Activated naive CD8-positive, alpha-beta T cell (primary cell): ENCODE measurements at regions not wholly inside any gene's neighbourhood (a gene's known extent, or its start where the extent isn't known, plus 50 kb on each side); places are given as distances from the start of the nearest gene placed in this dataset.

Experiments used
- H3K27ac Mint-ChIP-seq: one replicate; pipeline ENCODE4 v1.8.0; 2021; ENCODE audit warnings: mixed read lengths
- H3K27me3 Mint-ChIP-seq: one replicate; pipeline ENCODE4 v1.8.0; 2021; ENCODE audit warnings: mixed read lengths
- H3K36me3 Mint-ChIP-seq: one replicate; pipeline ENCODE4 v1.8.0; 2021; ENCODE audit warnings: mixed read lengths
- H3K4me1 Mint-ChIP-seq: one replicate; pipeline ENCODE4 v1.8.0; 2021; ENCODE audit warnings: low read depth, mixed read lengths
- H3K4me3 Mint-ChIP-seq: one replicate; pipeline ENCODE4 v1.8.0; 2021; ENCODE audit warnings: mild to moderate bottlenecking, mixed read lengths
- H3K9me3 Mint-ChIP-seq: one replicate; pipeline ENCODE4 v1.8.0; 2021; ENCODE audit warnings: low read depth, mixed read lengths

DNA sequence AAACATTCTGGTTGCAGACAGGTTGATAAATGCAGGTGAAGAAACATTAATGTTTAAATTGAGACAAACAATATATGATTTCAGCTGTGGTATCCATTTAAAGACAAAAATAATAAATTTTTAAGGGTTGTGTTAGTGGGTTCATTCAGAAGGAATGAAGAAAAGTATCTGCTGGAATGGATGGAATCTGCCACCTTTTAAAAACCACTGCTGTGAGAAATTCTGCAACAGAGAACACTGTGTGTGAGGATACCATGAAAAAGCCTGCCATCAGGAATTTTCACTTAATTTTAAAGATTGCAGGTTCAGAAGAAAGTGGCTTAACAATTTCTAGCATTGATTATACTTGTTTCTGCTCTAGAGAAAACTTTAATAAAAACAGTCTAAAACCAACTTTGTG is 184.6 kb upstream of the SOX5 start:
- Mint-ChIP-seq H3K36me3 (no peaks in the 10 kb centered on the region), H3K4me3 (no peak overlapping the region), H3K9me3 (no peaks in the 10 kb centered on the region), H3K4me1 (no peaks in the 10 kb centered on the region), H3K27me3 (no peaks in the 10 kb centered on the region), H3K27ac (no peak overlapping the region)

DNA sequence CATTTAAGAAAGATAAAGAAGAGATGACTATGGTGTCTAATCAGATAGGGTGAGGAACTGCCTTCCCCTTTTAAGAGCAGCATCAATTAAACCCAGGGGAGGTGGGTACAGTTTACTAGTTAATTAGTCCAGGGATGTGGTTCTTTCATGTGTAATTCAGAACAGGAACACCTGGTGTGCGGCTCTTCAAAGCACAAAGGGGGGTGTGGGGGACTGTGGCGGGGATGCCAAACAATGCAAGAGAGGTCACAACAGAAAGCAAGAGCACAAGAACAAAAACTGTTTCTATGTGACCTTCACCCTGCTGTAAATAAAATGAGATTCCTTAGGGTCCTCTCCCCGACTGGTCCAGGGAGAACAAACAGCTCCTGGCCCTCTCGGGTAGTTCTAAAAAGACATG is 183.9 kb upstream of the SOX5 start:
- Mint-ChIP-seq H3K36me3 (no peaks in the 10 kb centered on the region), H3K27me3 (no peaks in the 10 kb centered on the region), H3K9me3 (peaks cover 1% of the 10 kb centered on the region), H3K4me1 (no peaks in the 10 kb centered on the region), H3K4me3 (no peak overlapping the region), H3K27ac (no peak overlapping the region)

DNA sequence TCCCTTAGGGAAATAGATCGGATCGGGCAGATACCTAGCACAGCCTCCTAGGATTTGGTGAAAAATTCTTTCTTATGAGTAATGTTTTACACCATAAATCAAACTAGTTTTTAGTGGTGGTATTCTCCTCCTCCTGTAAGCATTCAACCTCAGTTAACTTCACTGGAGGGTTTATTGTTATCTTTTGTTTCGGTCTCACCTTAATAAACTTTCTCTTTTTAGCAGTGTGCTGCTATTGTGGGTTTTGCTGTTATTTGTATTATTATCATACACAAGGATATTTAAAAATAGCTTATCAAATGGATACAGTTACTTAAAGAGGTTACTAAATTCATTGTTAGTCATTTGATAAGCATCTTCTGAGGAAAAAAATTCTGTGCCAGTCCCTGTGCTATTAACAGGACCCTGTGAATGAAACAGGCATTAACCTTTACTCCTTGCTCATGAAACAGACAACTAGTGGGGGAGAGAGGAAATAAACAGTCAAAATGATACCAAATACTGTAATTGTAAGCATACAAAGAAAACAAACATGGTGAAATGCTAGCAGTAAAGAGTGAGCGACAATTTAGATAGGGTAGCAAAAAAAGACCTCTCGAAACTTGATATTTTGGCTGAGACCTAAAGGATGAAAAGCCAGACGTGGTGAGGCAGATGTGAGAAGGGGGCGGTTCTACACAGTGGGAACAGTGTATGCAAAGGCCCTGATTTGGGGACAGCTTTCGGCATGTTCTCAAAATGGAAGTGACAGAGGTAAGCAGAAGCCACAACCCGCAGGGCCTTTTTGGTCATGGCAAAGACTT is 178.7 kb upstream of the SOX5 start:
- no peak overlapping the region for H3K27ac Mint-ChIP-seq
- no peak overlapping the region for H3K4me3 Mint-ChIP-seq
- no peaks in the 10 kb centered on the region for H3K27me3 Mint-ChIP-seq
- no peaks in the 10 kb centered on the region for H3K36me3 Mint-ChIP-seq
- H3K9me3 Mint-ChIP-seq, result peaks cover 4% of the 10 kb centered on the region
- no peaks in the 10 kb centered on the region for H3K4me1 Mint-ChIP-seq

GRCh38 chr12:24125280-24125679 is 175.8 kb upstream of the SOX5 start:
- Mint-ChIP-seq H3K9me3 (peaks cover 13% of the 10 kb centered on the region), H3K4me3 (no peak overlapping the region), H3K27ac (no peak overlapping the region), H3K27me3 (no peaks in the 10 kb centered on the region), H3K4me1 (no peaks in the 10 kb centered on the region), H3K36me3 (no peaks in the 10 kb centered on the region)

GRCh38 chr12:24121911-24122310 is 172.4 kb upstream of the SOX5 start:
- H3K27me3 Mint-ChIP-seq, result no peaks in the 10 kb centered on the region
- H3K9me3 Mint-ChIP-seq, result peaks cover 11% of the 10 kb centered on the region
- H3K4me3 Mint-ChIP-seq, result no peak overlapping the region
- H3K4me1 Mint-ChIP-seq, result no peaks in the 10 kb centered on the region
- no peaks in the 10 kb centered on the region for H3K36me3 Mint-ChIP-seq
- H3K27ac Mint-ChIP-seq, result no peak overlapping the region

GRCh38 chr12:24118668-24119067 is 169.2 kb upstream of the SOX5 start:
- no peak overlapping the region for H3K4me3 Mint-ChIP-seq
- no peaks in the 10 kb centered on the region for H3K36me3 Mint-ChIP-seq
- no peaks in the 10 kb centered on the region for H3K27me3 Mint-ChIP-seq
- H3K27ac Mint-ChIP-seq, result no peak overlapping the region
- peaks cover 11% of the 10 kb centered on the region for H3K9me3 Mint-ChIP-seq
- H3K4me1 Mint-ChIP-seq, result no peaks in the 10 kb centered on the region

DNA sequence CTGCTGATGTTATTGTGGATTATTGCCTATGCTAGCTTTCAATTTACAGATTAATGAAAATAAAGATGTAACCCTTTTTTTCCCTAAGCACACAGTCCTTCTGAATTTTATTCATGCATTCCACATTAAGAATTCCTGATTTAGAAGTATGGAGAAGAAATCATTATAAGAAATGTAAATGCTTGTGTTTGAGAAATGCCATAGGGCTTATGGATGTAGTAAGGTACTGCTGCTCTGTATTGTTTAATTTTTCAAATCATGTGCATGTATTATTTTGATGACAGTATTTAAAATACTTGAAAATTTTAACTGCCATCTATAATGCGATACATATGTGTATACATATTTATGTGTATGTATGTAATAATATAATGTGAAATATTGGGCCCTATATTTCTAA is 167.1 kb upstream of the SOX5 start:
- Mint-ChIP-seq H3K4me3 (no peak overlapping the region), H3K36me3 (no peaks in the 10 kb centered on the region), H3K4me1 (no peaks in the 10 kb centered on the region), H3K9me3 (peaks cover 11% of the 10 kb centered on the region), H3K27ac (no peak overlapping the region), H3K27me3 (no peaks in the 10 kb centered on the region)

- Mint-ChIP-seq H3K4me1 (no peaks in the 10 kb centered on the region), H3K27me3 (no peaks in the 10 kb centered on the region), H3K36me3 (no peaks in the 10 kb centered on the region), H3K4me3 (no peak overlapping the region), H3K27ac (no peak overlapping the region), H3K9me3 (no peaks in the 10 kb centered on the region)
These were observed 164.2 kb upstream of the SOX5 start for GRCh38 chr12:24113701-24114100.

GRCh38 chr12:24111616-24112015 is 162.1 kb upstream of the SOX5 start:
- Mint-ChIP-seq H3K27ac (no peak overlapping the region), H3K4me1 (no peaks in the 10 kb centered on the region), H3K4me3 (no peak overlapping the region), H3K27me3 (no peaks in the 10 kb centered on the region), H3K36me3 (no peaks in the 10 kb centered on the region), H3K9me3 (no peaks in the 10 kb centered on the region)

- H3K9me3 Mint-ChIP-seq, result no peaks in the 10 kb centered on the region
- H3K4me3 Mint-ChIP-seq, result no peak overlapping the region
- no peaks in the 10 kb centered on the region for H3K4me1 Mint-ChIP-seq
- H3K27ac Mint-ChIP-seq, result no peak overlapping the region
- no peaks in the 10 kb centered on the region for H3K36me3 Mint-ChIP-seq
- no peaks in the 10 kb centered on the region for H3K27me3 Mint-ChIP-seq
These were observed 161.6 kb upstream of the SOX5 start for GRCh38 chr12:24111086-24111485.

DNA sequence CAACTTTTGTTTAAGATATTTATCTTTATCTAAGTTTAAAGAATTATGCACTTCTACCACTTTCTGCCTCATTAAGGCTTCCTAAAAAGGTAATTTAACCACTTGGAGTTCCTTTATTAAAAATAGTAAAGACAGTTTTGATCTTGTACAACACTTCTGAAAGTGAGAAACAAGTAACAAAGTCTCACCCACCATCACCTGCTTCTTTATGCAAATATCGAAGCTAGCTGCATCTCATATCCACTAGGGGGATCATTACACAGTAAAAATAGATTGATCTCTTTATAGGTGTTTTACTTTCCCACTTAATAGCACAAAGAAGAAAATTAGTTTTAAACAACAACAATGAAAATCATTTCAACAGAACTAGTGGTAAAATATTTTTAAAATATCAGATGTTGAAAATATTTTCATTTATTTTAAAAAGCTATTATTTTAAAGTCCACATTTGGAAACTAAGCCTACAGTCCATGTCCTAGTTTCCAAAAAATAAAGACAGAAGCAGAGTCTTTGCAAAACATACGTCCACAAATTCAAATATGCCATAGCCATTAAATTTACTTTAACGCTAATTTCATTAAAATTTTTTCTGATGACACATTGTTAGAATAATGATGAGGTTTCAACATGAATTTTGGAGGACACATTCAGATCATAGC is 160.0 kb upstream of the SOX5 start:
- H3K27ac Mint-ChIP-seq, result no peak overlapping the region
- H3K9me3 Mint-ChIP-seq, result no peaks in the 10 kb centered on the region
- H3K27me3 Mint-ChIP-seq, result no peaks in the 10 kb centered on the region
- H3K36me3 Mint-ChIP-seq, result no peaks in the 10 kb centered on the region
- H3K4me3 Mint-ChIP-seq, result no peak overlapping the region
- no peaks in the 10 kb centered on the region for H3K4me1 Mint-ChIP-seq

GRCh38 chr12:24102676-24103075 is 153.2 kb upstream of the SOX5 start:
- H3K36me3 Mint-ChIP-seq, result no peaks in the 10 kb centered on the region
- no peaks in the 10 kb centered on the region for H3K27me3 Mint-ChIP-seq
- peaks cover 3% of the 10 kb centered on the region for H3K9me3 Mint-ChIP-seq
- H3K4me1 Mint-ChIP-seq, result no peaks in the 10 kb centered on the region
- H3K27ac Mint-ChIP-seq, result no peak overlapping the region
- no peak overlapping the region for H3K4me3 Mint-ChIP-seq

- Mint-ChIP-seq H3K27me3 (no peaks in the 10 kb centered on the region), H3K36me3 (no peaks in the 10 kb centered on the region), H3K9me3 (peaks cover 3% of the 10 kb centered on the region), H3K4me3 (no peak overlapping the region), H3K27ac (no peak overlapping the region), H3K4me1 (no peaks in the 10 kb centered on the region)
These were observed 150.1 kb upstream of the SOX5 start for GRCh38 chr12:24099576-24099975.

GRCh38 chr12:24095245-24095644 is 145.8 kb upstream of the SOX5 start:
- H3K4me3 Mint-ChIP-seq, result no peak overlapping the region
- H3K4me1 Mint-ChIP-seq, result no peaks in the 10 kb centered on the region
- no peak overlapping the region for H3K27ac Mint-ChIP-seq
- H3K9me3 Mint-ChIP-seq, result peaks cover 6% of the 10 kb centered on the region
- H3K27me3 Mint-ChIP-seq, result no peaks in the 10 kb centered on the region
- no peaks in the 10 kb centered on the region for H3K36me3 Mint-ChIP-seq

DNA sequence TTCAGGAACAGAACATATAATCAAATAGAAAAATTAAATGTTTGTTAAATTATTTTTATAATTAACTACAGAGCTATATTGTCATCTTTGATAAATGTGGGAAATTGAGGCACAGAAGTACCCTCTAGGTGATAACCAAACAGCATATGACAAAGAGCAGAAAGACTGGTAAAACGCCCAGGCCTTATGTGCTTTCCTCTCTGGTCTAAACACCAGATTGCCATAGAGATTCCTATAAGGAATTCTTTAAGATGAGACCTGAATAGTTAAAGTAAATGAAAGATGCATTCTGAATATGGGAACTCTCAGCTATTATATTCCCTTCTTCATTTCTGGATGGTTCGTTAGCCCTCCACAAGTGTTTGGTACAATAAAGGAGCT is 140.0 kb upstream of the SOX5 start:
- no peak overlapping the region for H3K4me3 Mint-ChIP-seq
- no peaks in the 10 kb centered on the region for H3K27me3 Mint-ChIP-seq
- H3K9me3 Mint-ChIP-seq, result peaks cover 6% of the 10 kb centered on the region
- no peak overlapping the region for H3K27ac Mint-ChIP-seq
- no peaks in the 10 kb centered on the region for H3K4me1 Mint-ChIP-seq
- no peaks in the 10 kb centered on the region for H3K36me3 Mint-ChIP-seq
